DOHH2 (cell line): ENCODE measurements at regions not wholly inside any gene's neighbourhood (a gene's known extent, or its start where the extent isn't known, plus 50 kb on each side); places are given as distances from the start of the nearest gene placed in this dataset.

ENCODE experiments used
- H3F3A ChIP-seq: fragments of 200-600 bp; sonication (generic), shearing (Covaris generic); 2 replicates; pipeline ENCODE4 v1.6.0; 2016; ENCODE audit warnings: antibody characterized with exemption, mild to moderate bottlenecking; ENCODE audit not compliant: control insufficient read depth, insufficient read depth
- H3K27ac ChIP-seq: fragments of 200-600 bp; sonication (generic); 2 replicates; pipeline ENCODE4 v1.5.1; 2014; ENCODE audit warnings: low read depth, mild to moderate bottlenecking, low read length, moderate library complexity
- H3K27me3 ChIP-seq: fragments of 200-600 bp; sonication (generic); 2 replicates; pipeline ENCODE4 v1.6.1; 2014; ENCODE audit warnings: mild to moderate bottlenecking, low read length, mixed read lengths; ENCODE audit not compliant: control insufficient read depth
- H3K36me3 ChIP-seq: fragments of 200-600 bp; sonication (generic); 2 replicates; pipeline ENCODE4 v1.6.1; 2014; ENCODE audit warnings: mild to moderate bottlenecking, low read length, moderate library complexity, mixed read lengths; ENCODE audit not compliant: control insufficient read depth
- H3K4me1 ChIP-seq: fragments of 200-600 bp; sonication (generic); 2 replicates; pipeline ENCODE4 v1.6.1; 2014; ENCODE audit warnings: mild to moderate bottlenecking, low read length, mixed read lengths; ENCODE audit not compliant: control insufficient read depth
- H3K4me2 ChIP-seq: fragments of 200-600 bp; sonication (generic); 2 replicates; pipeline ENCODE4 v1.6.0; 2014; ENCODE audit warnings: mild to moderate bottlenecking, low read length, moderate library complexity
- H3K4me3 ChIP-seq: fragments of 200-600 bp; sonication (generic); 2 replicates; pipeline ENCODE4 v1.5.1; 2014; ENCODE audit warnings: mild to moderate bottlenecking, low read length, mixed read lengths
- H3K79me2 ChIP-seq: fragments of 200-600 bp; sonication (generic); 2 replicates; pipeline ENCODE4 v1.6.1; 2014; ENCODE audit warnings: mild to moderate bottlenecking, low read length, mixed read lengths; ENCODE audit not compliant: control insufficient read depth
- H3K9me2 ChIP-seq: fragments of 200-600 bp; sonication (generic); replicated peaks from 2 replicates; pipeline ENCODE4 v1.6.1; 2014; ENCODE audit warnings: mild to moderate bottlenecking, low read length, mixed read lengths; ENCODE audit not compliant: control insufficient read depth
- H3K9me3 ChIP-seq: fragments of 200-600 bp; sonication (generic); 2 replicates; pipeline ENCODE4 v1.6.1; 2014; ENCODE audit warnings: antibody characterized with exemption, low read length, mixed read lengths; ENCODE audit not compliant: control insufficient read depth, insufficient read depth
- H4K20me1 ChIP-seq: fragments of 200-600 bp; sonication (generic); 2 replicates; pipeline ENCODE4 v1.6.0; 2014; ENCODE audit warnings: low read depth, mild to moderate bottlenecking, antibody characterized with exemption, low read length, moderate library complexity; ENCODE audit not compliant: control insufficient read depth, insufficient read depth
- CTCF ChIP-seq: fragments of 200-600 bp; sonication (generic); IDR thresholded peaks from one replicate; pipeline ENCODE4 v1.5.1; 2014; ENCODE audit warnings: antibody characterized with exemption, mild to moderate bottlenecking, low read depth, low read length; ENCODE audit not compliant: poor library complexity, severe bottlenecking
- EZH2phosphoT487 ChIP-seq: fragments of 200-600 bp; sonication (generic); IDR thresholded peaks from 2 replicates; pipeline ENCODE4 v1.6.1; 2017; ENCODE audit warnings: borderline replicate concordance, mild to moderate bottlenecking, antibody characterized with exemption, low read length, moderate library complexity, mixed read lengths

GRCh38 chr11:134821422-134821821 is 409.4 kb upstream of the B3GAT1 start:
- TF ChIP-seq CTCF (no peak), EZH2phosphoT487 (no peak)

GRCh38 chr11:134819041-134819440 is 407.0 kb upstream of the B3GAT1 start:
- Histone ChIP-seq H3K4me1 (no peaks in the 10 kb centered on the region), H3K79me2 (no peaks in the 10 kb centered on the region), H3K4me2 (no peak overlapping the region), H3K4me3 (no peak overlapping the region), H3K27ac (no peak overlapping the region), H4K20me1 (no peaks in the 10 kb centered on the region), H3K9me2 (no peaks in the 10 kb centered on the region), H3K9me3 (no peaks in the 10 kb centered on the region), H3F3A (no peaks in the 10 kb centered on the region), H3K27me3 (no peaks in the 10 kb centered on the region), H3K36me3 (no peaks in the 10 kb centered on the region)
- TF ChIP-seq EZH2phosphoT487 (no peak), CTCF (no peak)

More at GRCh38 chr11:134821422-134821821, 409.4 kb upstream of the B3GAT1 start:
- no peak overlapping the region for H3K4me3 ChIP-seq
- H3K9me2 ChIP-seq, result no peaks in the 10 kb centered on the region
- H3K4me2 ChIP-seq, result no peak overlapping the region
- H3K79me2 ChIP-seq, result no peaks in the 10 kb centered on the region
- no peaks in the 10 kb centered on the region for H3K27me3 ChIP-seq
- no peaks in the 10 kb centered on the region for H3K36me3 ChIP-seq
- H3K4me1 ChIP-seq, result no peaks in the 10 kb centered on the region
- no peaks in the 10 kb centered on the region for H4K20me1 ChIP-seq
- H3F3A ChIP-seq, result no peaks in the 10 kb centered on the region
- H3K27ac ChIP-seq, result no peak overlapping the region
- H3K9me3 ChIP-seq, result no peaks in the 10 kb centered on the region

DNA sequence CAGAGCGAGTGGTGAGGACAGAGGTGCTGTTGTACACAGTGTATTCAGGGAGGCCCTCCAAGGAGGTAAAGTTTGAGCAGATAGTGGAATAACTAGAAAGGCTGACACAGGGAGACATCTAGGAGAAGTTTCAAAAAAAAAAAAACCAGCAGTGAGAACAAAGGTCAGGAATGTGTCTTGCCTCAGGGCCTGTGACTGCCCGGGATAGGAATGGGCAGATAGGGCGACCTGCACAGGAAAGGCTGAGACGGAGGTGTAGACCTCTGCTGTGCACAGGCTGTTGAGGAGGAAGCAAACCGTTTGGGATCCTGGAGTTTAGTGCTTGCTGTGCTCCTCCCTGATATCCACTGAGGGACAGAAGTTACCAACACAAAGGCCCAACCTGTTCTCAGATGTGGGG is 406.5 kb upstream of the B3GAT1 start:
- no peak overlapping the region for H3K4me3 ChIP-seq
- H3K4me1 ChIP-seq, result no peaks in the 10 kb centered on the region
- TF ChIP-seq EZH2phosphoT487, result no peak
- no peaks in the 10 kb centered on the region for H3F3A ChIP-seq
- no peaks in the 10 kb centered on the region for H3K9me2 ChIP-seq
- no peaks in the 10 kb centered on the region for H4K20me1 ChIP-seq
- no peaks in the 10 kb centered on the region for H3K79me2 ChIP-seq
- H3K27me3 ChIP-seq, result no peaks in the 10 kb centered on the region
- H3K27ac ChIP-seq, result no peak overlapping the region
- H3K4me2 ChIP-seq, result no peak overlapping the region
- H3K36me3 ChIP-seq, result no peaks in the 10 kb centered on the region
- no peaks in the 10 kb centered on the region for H3K9me3 ChIP-seq

DNA sequence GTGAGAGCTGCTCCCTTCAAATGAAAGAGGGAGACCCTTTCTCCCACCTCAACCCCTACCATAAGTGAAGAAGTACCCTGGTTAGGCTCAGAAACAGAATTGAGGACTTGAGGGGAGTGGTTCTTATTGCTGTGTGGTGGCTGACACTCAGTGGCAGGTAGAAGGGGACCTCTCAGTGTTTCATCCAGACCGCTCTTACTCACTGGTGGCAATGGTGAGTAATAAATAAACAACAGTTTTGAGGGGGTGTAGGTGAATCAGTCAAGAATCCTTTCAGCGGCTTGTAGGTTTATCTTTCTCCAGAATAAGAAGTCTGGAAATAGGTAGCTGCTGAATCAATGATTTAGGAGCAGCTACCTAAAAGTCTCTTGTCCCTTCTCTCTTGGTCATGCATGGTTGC is 403.4 kb upstream of the B3GAT1 start:
- Histone ChIP-seq H3K4me1 (no peaks in the 10 kb centered on the region), H3K4me2 (no peak overlapping the region), H3K79me2 (no peaks in the 10 kb centered on the region), H3K9me2 (no peaks in the 10 kb centered on the region), H3K9me3 (no peaks in the 10 kb centered on the region), H3K4me3 (no peak overlapping the region), H3K27me3 (no peaks in the 10 kb centered on the region), H4K20me1 (no peaks in the 10 kb centered on the region), H3K36me3 (no peaks in the 10 kb centered on the region), H3K27ac (no peak overlapping the region), H3F3A (no peaks in the 10 kb centered on the region)
- no peak for TF ChIP-seq EZH2phosphoT487
- TF ChIP-seq CTCF, result no peak
